Esophagus muscularis mucosa (tissue), 4 donors: ENCODE measurements at regions not wholly inside any gene's neighbourhood (a gene's known extent, or its start where the extent isn't known, plus 50 kb on each side); places are given as distances from the start of the nearest gene placed in this dataset.

Source experiments
- DNase-seq: peaks from one replicate; pipeline ENCODE4 v3.0.0-alpha.2; 2017; ENCODE audit errors: extremely low spot score
- H3K27ac ChIP-seq, 4 donors: fragments of 200-600 bp; sonication (generic); replicated peaks in 1 of 4; 1 replicate in 3 of 4; 2 replicates in 1 of 4; pipeline ENCODE4 v1.5.1; 2016 to 2019; ENCODE audit warnings: mild to moderate bottlenecking in 1 of 4
- H3K27me3 ChIP-seq, 4 donors: fragments of 200-600 bp; sonication (generic); one replicate each; pipeline versions ENCODE4 v1.5.1 to v1.6.0; 2016 to 2019
- H3K36me3 ChIP-seq, 4 donors: fragments of 200-600 bp; sonication (generic); one replicate each; pipeline ENCODE4 v1.5.1; 2016 to 2019
- H3K4me1 ChIP-seq, 4 donors: fragments of 200-600 bp; sonication (generic); one replicate each; pipeline ENCODE4 v1.5.1; 2016 to 2019
- H3K4me3 ChIP-seq, 4 donors: fragments of 200-600 bp; sonication (generic); 1 replicate in 2 of 4; 2 replicates in 2 of 4; pipeline ENCODE4 v1.5.1; 2016 to 2019; ENCODE audit warnings: mild to moderate bottlenecking in 4 of 4, moderate library complexity in 1 of 4
- H3K9me3 ChIP-seq, 4 donors: fragments of 200-600 bp; sonication (generic); 1 replicate in 3 of 4; 2 replicates in 1 of 4; pipeline ENCODE4 v1.5.1; 2016 to 2019
- EP300 ChIP-seq: sonication (generic); formaldehyde crosslinking; IDR thresholded peaks from one replicate; pipeline ENCODE4 v1.6.1; 2017; ENCODE audit warnings: antibody characterized with exemption
- POLR2A ChIP-seq: fragments of 450-650 bp; IDR thresholded peaks from one replicate; pipeline ENCODE4 v1.6.1; 2017; ENCODE audit warnings: antibody characterized with exemption, moderate library complexity, mild to moderate bottlenecking, low read depth
- POLR2AphosphoS5 ChIP-seq, 2 donors: sonication (generic); formaldehyde crosslinking; IDR thresholded peaks; one replicate each; pipeline ENCODE4 v1.6.1; 2017; ENCODE audit warnings: antibody characterized with exemption in 2 of 2
- WGBS: methylation state at CpG from one replicate; pipeline ENCODE4 v1.1.5; 2018; 5-methylcytosine and 5-hydroxymethylcytosine counted together
- intact Hi-C: fragments of 100-400 bp; cut with DNase I; formaldehyde crosslinking; loops from one replicate; pipeline ENCODE4 v1.15.1; 2023
- TF ChIP-seq, protein P1 (sequence below), 3 experiments: fragments of 200-600 bp in 2 of 3; fragments of 450-650 bp in 1 of 3; sonication (generic) in 2 of 3; IDR thresholded peaks; one replicate each; pipeline ENCODE4 v1.5.1; 2017 to 2019; ENCODE audit warnings: antibody characterized with exemption in 3 of 3, mild to moderate bottlenecking in 2 of 3, moderate library complexity in 1 of 3

DNA sequence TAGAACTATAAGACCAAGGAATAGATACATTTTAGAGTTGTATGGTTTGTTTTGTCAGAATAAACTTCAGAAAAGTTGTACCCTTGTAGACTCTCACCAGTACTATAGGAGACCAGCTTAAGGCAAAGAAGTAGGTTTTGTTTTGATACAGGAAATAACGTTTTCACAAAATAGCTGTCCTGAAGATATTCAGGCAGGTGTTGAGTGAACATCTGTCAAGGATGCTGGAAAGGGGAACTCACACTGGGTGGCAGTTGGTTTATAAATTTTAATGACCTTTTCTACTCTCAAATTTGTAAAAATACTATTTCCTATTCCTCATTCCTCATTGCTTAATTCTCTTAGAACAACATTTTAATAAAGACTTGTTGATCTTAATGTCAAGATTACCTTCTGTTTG lies 174.0 kb upstream of the MAN1A1 start:
- no peaks in the 10 kb centered on the region for H3K9me3 ChIP-seq
- no peak for DNase-seq
- no peaks in the 10 kb centered on the region for H3K27me3 ChIP-seq
- no peak for TF ChIP-seq EP300
- no peak for TF ChIP-seq POLR2A
- TF ChIP-seq POLR2AphosphoS5 (IDR thresholded peaks at IDR 0.05), result no peak
- TF ChIP-seq, protein P1, sequence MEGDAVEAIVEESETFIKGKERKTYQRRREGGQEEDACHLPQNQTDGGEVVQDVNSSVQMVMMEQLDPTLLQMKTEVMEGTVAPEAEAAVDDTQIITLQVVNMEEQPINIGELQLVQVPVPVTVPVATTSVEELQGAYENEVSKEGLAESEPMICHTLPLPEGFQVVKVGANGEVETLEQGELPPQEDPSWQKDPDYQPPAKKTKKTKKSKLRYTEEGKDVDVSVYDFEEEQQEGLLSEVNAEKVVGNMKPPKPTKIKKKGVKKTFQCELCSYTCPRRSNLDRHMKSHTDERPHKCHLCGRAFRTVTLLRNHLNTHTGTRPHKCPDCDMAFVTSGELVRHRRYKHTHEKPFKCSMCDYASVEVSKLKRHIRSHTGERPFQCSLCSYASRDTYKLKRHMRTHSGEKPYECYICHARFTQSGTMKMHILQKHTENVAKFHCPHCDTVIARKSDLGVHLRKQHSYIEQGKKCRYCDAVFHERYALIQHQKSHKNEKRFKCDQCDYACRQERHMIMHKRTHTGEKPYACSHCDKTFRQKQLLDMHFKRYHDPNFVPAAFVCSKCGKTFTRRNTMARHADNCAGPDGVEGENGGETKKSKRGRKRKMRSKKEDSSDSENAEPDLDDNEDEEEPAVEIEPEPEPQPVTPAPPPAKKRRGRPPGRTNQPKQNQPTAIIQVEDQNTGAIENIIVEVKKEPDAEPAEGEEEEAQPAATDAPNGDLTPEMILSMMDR (IDR thresholded peaks at IDR 0.05), result no peak
- WGBS, result 21% methylated on average over 1 of the region's 1 CpG
- peaks cover 0 to 8% (median 5%) of the 10 kb centered on the region in 4 donors for H3K4me1 ChIP-seq
- no peak overlapping the region for H3K27ac ChIP-seq
- no peaks in the 10 kb centered on the region for H3K36me3 ChIP-seq
- H3K4me3 ChIP-seq, result no peak overlapping the region
- intact Hi-C loops, result no loop called here

DNA sequence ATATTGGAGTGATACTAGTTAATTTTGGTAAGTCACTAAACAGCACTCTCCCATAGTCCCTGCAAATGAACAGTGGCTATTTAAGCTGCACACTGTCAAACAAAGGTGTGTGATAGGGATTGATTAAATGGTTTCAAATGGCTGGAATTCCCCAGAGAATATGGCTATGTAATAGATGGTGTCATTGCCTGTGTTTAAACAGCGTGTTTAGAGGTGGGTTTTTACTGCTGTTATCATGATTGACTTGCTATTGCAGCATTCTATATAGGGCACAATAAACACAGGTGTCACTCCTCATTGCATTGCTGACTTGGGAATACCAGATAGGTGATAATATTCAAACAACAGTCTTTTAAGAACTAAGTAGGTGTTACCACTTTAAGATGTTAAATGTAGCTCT lies 171.7 kb upstream of the MAN1A1 start:
- Histone ChIP-seq H3K4me1 (peaks cover 0 to 6% (median 2%) of the 10 kb centered on the region in 4 donors), H3K27me3 (no peaks in the 10 kb centered on the region), H3K27ac (no peak overlapping the region), H3K9me3 (no peaks in the 10 kb centered on the region), H3K4me3 (no peak overlapping the region), H3K36me3 (no peaks in the 10 kb centered on the region)
- DNase-seq, result no peak
- TF ChIP-seq, protein P1 (IDR thresholded peaks at IDR 0.05), result no peak
- TF ChIP-seq POLR2AphosphoS5 (IDR thresholded peaks at IDR 0.05), result no peak
- no peak for TF ChIP-seq POLR2A
- TF ChIP-seq EP300, result no peak
- intact Hi-C loops, result no loop called here
- WGBS, result 89% methylated on average over 1 of the region's 1 CpG

DNA sequence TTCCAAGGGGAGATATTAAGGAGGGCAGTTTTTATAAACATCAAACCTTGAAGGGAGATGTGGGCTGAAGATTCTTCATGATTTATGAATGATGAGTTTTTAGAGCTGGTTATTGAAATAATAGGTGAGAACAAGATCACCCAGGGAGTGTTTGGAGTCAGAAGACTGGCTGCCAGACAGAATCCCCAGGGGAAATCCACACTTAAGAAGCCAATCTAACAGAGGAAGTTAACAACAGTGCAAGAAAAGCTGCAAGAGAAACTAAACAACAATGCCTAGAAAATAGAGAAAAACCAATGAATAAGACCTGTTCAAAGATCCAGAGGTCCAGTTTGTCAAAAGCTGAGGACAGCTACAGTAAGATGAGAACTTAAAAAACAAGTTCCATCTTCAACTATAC lies 167.9 kb upstream of the MAN1A1 start:
- Histone ChIP-seq H3K4me1 (no peaks in the 10 kb centered on the region), H3K9me3 (no peaks in the 10 kb centered on the region), H3K36me3 (no peaks in the 10 kb centered on the region), H3K27ac (no peak overlapping the region), H3K27me3 (no peaks in the 10 kb centered on the region), H3K4me3 (no peak overlapping the region)
- intact Hi-C loops, result no loop called here
- DNase-seq, result no peak
- no peak for TF ChIP-seq POLR2A
- TF ChIP-seq EP300, result no peak
- TF ChIP-seq POLR2AphosphoS5 (IDR thresholded peaks at IDR 0.05), result no peak
- TF ChIP-seq, protein P1 (IDR thresholded peaks at IDR 0.05), result no peak

- no peaks in the 10 kb centered on the region for H3K9me3 ChIP-seq
- intact Hi-C loops, result no loop called here
Observed at GRCh38 chr6:119514345-119514744, 164.8 kb upstream of the MAN1A1 start.

GRCh38 chr6:119511024-119511423 lies 161.5 kb upstream of the MAN1A1 start:
- H3K4me1 ChIP-seq, result no peaks in the 10 kb centered on the region
- H3K36me3 ChIP-seq, result no peaks in the 10 kb centered on the region
- intact Hi-C loops, result no loop called here
- DNase-seq, result no peak
- no peaks in the 10 kb centered on the region for H3K27me3 ChIP-seq
- H3K27ac ChIP-seq, result no peak overlapping the region
- H3K4me3 ChIP-seq, result no peak overlapping the region
- TF ChIP-seq, protein P1 (IDR thresholded peaks at IDR 0.05), result no peak
- TF ChIP-seq POLR2AphosphoS5 (IDR thresholded peaks at IDR 0.05) (no peak), EP300 (no peak), POLR2A (no peak)
- 71% methylated on average over 3 of the region's 3 CpGs for WGBS
- H3K9me3 ChIP-seq, result no peaks in the 10 kb centered on the region

More at GRCh38 chr6:119514345-119514744, 164.8 kb upstream of the MAN1A1 start:
- Histone ChIP-seq H3K4me3 (no peak overlapping the region), H3K36me3 (no peaks in the 10 kb centered on the region), H3K27ac (no peak overlapping the region), H3K27me3 (no peaks in the 10 kb centered on the region), H3K4me1 (no peaks in the 10 kb centered on the region)
- DNase-seq, result no peak
- TF ChIP-seq POLR2A (no peak), POLR2AphosphoS5 (IDR thresholded peaks at IDR 0.05) (no peak), EP300 (no peak)
- TF ChIP-seq, protein P1 (IDR thresholded peaks at IDR 0.05), result no peak
- WGBS, result 75% methylated on average over 2 of the region's 2 CpGs
